ENCODE measurements at regions not wholly inside any gene's neighbourhood (a gene's known extent, or its start where the extent isn't known, plus 50 kb on each side); places are given as distances from the start of the nearest gene placed in this dataset.
"Not testable (repeated sequence)": the region's sequence is repeated elsewhere in the genome, so short reads cannot be mapped to it uniquely, and the experiment has no call there.

DNA sequence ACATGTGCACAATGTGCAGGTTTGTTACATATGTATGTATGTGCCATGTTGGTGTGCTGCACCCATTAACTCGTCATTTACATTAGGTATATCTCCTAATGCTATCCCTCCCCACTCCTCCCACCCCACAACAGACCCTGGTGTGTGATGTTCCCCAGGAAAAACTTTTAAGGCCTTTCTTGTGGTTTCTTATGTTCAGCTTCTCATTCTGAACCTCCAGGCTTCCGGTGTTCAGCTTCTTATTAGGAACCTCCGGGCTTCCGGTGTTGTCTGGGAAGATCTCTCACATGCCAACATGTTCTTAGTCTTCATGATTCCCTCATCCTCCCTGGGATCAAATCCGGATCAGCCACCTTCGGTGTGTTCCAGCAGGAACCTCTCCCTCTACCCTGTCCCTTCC lies 338.8 kb upstream of the IRX2 start:
- DNase-seq (ENCODE audit: low read depth in 4 of 4, low spot score in 3 of 4), result not testable (repeated sequence)

DNA sequence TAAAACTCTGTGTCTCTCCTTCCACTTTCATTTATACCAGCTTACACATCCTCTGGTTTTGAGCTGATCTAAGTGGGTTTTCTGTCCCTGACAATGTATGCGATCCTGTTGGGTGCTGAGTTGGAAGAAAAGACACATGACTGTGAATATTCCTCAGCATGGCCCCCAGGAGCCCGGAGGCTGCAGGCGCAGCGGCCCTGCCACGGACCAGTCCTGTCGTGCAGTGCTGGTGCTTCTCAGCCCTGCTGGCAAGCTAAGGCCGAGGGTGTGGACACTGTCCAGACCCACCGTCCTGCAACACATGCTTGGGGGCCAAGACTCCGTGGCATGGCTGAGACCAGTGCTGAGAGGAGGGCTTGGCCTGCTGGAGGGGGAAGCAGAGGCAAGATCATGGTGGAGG lies 328.9 kb upstream of the IRX2 start:
- DNase-seq (ENCODE audit: low read depth in 4 of 4, low spot score in 3 of 4), result no peak

DNA sequence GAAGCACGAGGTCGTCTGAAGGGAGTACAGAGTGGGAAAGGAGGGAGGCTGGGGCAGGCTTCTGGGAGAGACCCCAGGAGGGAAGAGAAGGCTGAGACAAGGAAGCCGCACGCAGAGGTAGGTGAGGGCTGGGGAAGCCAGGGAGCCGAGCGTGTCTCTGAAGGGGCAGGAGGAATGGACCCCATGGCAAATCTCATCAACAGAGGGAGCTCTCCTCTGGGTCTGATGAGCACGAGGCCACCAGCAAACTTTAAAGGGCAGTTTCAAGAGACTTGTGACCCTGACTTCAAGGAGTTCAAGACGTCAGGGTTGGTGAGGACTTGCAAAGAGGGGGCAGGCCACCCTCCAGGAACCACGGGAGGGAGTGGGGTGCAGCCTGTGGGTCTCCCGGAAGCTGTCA lies 326.2 kb upstream of the IRX2 start:
- no peak for DNase-seq (ENCODE audit: low read depth in 4 of 4, low spot score in 3 of 4)

DNA sequence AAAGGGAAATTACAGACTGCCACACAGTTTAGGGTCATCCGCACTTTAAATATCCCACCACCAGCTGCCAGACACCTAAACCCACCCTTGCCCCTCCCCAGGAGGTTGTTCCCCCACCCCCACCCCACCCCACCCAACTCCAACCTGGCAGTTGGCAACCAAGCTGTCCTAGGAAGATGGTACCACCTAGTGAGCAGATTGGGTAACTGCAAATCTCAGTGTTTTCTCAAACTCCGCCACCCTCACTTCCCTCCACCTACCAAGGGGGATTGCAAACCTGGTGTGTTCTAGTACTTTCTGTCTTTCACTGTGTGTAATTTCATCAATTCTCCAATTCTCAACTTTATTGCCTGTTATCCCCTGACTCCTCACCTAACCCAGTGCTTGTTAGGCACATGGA lies 323.8 kb upstream of the IRX2 start:
- DNase-seq (ENCODE audit: low read depth in 4 of 4, low spot score in 3 of 4), result no peak

DNA sequence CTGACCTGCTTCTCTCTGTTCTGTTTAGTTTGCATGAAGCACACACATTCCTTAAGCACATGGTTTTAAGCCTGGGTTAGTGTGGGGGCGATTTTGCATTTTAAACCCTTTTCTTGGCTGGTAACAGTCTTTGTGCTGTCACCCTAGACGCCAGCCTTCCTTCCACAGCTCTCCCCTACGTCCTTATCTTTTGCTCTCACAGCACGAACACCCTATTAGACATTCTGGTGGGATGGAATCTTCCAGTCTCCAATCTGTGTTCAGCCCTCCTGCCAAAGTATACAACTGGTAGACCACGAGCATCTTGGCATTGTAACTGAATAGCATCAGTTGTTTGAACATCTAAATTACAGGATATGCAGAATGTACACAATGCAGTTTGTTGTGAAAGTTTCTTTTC lies 316.9 kb upstream of the IRX2 start:
- no peak for DNase-seq (ENCODE audit: low read depth in 4 of 4, low spot score in 3 of 4)

DNA sequence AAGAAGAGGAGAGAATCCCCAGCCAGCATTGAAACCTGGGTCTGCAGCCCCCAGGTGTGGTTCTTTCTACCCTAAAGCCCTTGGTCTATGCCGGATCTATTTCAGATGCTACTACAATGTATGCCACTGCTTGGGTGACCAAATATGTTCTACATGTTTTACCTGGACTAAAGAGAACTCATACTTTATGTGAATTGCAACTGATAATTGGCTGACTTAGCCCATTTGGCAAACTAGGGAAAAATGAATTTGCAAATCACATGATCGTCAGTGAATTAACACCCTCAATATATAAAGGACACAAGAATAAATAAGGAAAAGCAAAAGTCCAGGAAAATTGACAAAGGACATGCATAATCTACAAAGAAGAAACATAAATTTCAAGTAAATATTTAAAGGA lies 308.8 kb upstream of the IRX2 start:
- no peak for DNase-seq (ENCODE audit: low read depth in 4 of 4, low spot score in 3 of 4)

DNA sequence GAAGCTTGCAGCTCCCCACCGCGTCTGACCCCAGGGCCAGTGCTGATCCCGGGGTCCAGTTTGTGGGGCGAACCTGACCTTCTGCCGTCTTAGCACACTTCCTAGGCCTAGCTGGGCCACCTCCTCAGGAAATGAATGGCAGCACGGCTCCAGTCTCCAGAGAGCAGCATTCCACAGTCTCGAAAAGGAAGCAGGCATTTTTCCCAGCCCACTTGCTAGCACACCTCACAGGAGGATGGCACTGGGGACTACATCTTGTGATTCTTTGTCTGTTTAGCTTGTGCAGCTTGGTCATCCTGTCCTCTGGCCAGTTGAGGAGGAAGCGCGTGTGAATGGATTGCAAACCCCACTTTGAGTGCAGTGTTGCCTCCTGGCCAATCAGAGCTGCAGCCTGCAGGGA lies 308.0 kb upstream of the IRX2 start:
- no peak for DNase-seq (ENCODE audit: low read depth in 4 of 4, low spot score in 3 of 4)

DNA sequence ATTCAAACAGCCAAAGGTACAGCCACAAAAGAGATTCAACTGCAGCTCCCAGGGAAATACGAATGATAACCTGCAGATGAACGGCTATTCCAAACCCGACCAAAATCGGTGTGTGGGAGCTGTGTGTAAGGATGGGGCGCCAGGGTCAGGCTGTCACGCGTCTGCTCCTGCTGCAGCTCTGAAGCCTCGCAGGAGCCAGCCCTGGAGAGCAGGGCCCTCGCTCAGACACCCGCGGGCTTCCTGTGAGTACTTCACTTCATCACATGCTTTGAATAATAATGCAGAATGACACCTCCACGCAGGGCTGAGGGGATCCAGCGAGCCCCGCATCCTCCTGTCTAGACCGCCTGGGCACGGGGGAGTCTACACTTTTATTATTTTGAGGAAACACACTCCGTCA lies 307.5 kb upstream of the IRX2 start:
- DNase-seq (ENCODE audit: low read depth in 4 of 4, low spot score in 3 of 4), result no peak

DNA sequence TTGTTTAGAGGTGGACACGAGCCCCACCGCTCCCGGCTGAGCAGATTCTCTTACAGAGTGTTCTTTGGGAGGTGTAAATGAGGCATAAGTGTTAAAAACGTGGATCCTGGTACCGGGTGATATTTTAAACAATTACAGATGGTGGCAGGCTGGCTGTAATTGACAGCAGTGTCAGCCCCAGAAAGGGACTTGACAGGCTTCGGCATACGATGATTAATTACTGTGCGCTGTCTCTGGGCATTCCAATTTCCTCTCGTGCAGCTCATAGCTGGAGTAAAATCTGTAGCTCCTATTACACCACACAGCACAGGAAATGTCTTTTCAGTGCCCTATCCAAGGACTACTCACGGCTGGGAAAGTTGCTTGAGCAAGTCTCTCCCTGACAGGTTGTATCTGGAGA lies 305.4 kb upstream of the IRX2 start:
- DNase-seq (ENCODE audit: low read depth in 4 of 4, low spot score in 3 of 4), result no peak

DNA sequence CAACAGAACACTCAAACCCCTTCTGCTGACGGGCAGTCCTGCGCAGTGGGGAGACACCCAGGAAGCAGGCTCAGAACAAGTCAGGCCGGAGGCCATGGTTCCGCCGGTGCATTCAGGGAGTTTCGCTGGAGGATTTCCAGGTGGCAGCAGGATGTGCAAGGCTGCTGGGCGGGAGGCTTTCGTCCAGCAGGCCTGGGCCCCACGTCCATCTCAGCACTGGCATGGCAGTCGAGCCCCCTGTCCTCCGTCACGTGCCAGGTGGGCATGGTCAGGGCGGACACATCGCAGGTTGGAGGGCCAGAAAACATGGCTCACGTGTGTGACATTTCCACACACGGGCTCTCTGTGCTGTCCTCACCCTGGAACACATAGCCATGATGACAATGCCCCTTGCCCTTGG lies 299.9 kb upstream of the IRX2 start:
- DNase-seq (ENCODE audit: low read depth in 4 of 4, low spot score in 3 of 4), result no peak

DNA sequence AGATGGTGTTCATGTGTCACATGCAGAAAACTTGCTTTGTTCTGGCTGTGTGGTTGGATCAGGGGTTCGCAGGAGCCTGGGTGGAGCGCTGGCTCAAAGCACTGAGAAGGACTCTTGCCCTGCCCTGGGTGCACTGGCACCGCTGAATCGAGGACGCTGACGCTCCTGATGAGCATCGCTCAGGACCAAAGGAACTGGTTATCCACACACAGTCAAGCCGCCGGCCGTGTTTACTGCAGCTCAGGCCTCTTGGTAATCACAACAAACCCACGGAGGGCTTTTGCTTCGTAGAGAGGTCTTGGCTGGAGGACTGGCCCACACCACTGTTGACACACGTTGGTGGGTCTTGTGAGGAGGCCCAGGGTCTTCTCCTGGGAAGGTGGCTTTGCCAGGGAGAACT lies 299.4 kb upstream of the IRX2 start:
- no peak for DNase-seq (ENCODE audit: low read depth in 4 of 4, low spot score in 3 of 4)

DNA sequence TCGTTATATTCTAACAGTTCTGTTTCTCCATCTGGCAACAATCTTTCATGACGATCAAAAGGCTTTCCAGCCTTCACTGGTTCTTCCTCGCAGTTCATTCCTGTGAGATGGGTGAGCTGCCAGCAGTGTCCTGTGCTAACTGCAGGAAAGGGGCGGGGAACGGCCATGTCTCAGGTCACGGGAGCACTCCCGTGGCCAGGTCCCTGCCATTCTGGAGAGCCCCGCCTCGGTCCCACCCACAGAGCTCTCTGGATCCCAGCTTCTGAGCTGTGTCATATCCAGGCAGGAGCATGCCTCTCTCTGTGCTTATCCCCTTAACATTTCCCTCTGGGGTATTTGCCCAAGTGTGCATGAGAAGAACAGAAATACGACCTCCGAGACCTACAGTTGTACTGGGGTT lies 297.8 kb upstream of the IRX2 start:
- DNase-seq (ENCODE audit: low read depth in 4 of 4, low spot score in 3 of 4), result no peak

DNA sequence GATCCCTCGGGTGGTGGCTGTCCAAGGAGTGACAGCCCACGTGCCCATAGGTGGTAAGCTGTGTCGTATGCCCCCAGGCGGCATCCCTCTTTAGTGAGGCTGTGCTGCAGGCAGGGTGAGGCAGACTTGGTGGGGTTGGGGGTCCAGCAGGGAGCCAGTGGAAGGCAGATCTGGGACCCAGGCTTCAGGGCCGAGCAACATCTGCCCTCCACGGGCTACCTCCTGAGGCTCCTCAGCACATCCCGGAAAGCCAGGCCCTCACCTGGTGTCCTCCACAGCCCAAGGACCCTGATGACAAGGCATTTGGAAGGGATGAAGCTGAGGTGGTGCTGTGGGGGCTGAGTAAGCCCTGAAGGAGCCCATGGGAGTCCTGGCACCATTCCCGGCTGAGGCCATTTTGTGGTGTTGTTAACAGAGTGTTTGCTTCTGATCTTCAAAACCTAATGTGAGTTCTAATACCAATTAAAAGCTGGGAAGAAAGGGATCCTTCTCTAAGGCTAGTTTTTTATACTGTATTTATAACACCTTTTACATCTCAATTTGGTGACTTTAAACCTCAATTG lies 295.8 kb upstream of the IRX2 start:
- DNase-seq (ENCODE audit: low read depth in 4 of 4, low spot score in 3 of 4), result no peak

DNA sequence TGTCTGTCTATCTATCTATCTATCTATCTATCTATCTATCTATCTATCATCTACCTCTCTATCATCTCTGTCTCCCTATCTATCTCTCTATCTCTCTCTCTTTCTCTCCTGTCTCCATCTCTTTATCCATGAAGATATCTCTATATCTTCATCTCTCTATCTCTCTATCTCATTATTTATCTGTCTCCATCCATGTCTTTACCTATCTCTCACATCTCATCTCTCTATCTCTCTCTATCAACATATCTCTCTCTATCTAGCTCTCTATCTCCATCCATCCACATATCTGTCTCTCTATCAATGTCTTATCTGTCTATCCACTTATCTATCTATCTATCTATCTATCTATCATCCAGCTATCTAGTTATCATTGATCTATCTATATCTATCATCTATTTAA lies 292.1 kb upstream of the IRX2 start:
- no peak for DNase-seq (ENCODE audit: low read depth in 4 of 4, low spot score in 3 of 4)

DNA sequence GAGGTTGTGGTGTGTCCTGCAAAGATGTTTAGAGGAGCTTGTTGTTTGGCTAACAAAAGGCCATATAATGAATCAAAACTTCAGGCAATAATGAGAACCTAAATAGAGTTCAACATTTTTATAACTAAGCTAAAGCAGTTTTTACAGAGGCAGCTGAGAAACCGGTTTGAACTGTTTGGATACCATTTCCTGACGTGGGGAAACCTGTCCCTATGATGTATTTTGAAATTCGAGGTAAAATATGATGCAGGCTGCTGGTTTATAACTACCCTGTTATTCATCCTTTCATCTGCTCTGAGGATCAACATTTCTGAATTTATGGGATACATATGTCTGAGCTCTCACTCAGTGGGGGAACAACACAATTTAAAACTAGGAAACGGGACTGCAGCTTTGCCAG lies 289.5 kb upstream of the IRX2 start:
- DNase-seq (ENCODE audit: low read depth in 4 of 4, low spot score in 3 of 4), result no peak

DNA sequence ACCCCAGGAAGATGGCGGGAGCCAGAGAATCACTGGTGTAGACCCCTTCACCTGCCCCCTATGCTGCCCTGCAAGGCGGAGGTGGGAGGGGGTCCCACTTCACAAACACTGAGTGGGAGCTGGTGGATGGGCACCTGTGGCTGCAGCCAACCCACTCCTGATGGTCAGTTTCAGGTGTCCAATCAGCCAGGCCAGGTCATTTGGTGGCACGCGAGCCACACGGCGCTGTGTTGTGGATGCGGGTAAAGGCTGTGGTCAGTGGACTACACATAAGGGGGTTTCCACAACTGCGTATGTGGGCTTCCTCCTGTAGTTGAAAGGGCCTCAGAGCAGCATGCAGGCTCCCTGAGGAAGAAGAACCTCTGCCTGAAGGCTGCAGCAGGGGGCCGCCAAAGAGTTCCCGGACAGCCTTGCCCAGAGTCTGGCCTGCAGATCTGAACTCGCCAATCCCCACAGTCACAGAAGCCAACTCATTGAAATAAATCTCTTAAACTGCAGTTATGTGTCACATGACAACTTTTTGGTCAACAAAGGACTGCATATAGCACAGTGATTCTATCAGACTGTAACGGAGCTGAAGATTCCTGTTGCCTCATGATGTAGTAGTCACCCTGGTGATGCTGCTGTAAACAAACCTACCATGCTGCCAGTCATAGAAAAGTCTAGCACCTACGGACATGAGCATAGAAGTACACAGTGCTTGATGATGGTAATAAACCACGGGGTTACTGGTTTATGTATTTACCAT lies 284.7 kb upstream of the IRX2 start:
- DNase-seq (ENCODE audit: low read depth in 4 of 4, low spot score in 3 of 4), result no peak

DNA sequence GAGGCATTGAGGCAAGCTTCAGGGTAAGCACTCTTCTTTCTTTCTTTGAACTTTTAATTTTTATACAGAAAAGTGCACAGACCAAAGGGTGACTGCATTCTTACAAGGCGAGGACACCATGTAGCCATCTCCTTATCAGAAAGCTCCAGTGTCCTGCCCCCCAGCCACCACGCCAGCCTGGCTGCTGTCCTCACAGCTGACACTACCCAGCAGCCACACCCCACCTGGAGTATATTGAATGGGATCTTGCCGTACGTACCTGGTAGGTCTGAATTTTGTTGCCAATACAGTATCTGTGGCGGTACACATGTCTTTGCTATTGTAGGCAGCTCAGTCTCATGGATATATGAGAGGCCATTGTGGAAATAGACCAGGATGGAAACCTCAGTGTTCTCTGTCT lies 284.0 kb upstream of the IRX2 start:
- DNase-seq (ENCODE audit: low read depth in 4 of 4, low spot score in 3 of 4), result no peak

DNA sequence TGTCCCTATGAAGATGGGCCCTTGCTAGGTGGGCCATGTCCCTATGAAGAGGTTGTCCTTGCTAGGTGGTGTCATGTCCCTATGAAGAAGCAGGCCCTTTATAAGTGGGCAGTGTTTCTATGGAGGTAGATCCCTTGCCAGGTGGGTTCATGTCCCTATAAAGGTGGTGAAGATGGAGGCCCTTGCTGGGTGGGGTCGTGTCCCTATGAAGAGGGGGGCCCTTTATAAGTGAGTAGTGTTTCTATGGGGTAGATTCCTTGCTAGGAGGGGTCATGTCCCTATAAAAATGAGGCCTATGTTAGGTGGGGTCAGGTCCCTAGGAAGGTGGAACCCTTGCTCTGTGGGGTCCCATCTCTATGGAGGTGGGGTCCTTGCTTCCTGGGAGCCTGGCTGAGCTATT lies 283.4 kb upstream of the IRX2 start:
- no peak for DNase-seq (ENCODE audit: low read depth in 4 of 4, low spot score in 3 of 4)

DNA sequence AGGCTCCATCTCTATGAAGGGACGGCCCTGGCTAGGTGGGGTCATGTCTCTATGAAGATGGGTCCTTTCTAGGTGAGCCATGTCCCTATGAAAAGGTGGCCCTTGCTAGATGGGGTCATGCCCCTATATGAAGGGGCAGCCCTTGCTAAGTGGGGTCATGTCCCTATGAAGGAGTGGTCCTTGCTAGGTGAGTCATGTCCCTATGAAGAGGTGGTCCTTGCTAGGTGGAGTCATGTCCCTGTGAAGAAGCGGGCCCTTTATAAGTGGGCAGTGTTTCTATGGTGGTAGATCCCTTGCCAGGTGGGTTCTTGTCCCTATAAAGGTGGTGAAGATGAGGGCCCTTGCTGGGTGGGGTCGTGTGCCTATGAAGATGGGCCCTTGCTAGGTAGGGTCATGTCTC lies 283.0 kb upstream of the IRX2 start:
- no peak for DNase-seq (ENCODE audit: low read depth in 4 of 4, low spot score in 3 of 4)

DNA sequence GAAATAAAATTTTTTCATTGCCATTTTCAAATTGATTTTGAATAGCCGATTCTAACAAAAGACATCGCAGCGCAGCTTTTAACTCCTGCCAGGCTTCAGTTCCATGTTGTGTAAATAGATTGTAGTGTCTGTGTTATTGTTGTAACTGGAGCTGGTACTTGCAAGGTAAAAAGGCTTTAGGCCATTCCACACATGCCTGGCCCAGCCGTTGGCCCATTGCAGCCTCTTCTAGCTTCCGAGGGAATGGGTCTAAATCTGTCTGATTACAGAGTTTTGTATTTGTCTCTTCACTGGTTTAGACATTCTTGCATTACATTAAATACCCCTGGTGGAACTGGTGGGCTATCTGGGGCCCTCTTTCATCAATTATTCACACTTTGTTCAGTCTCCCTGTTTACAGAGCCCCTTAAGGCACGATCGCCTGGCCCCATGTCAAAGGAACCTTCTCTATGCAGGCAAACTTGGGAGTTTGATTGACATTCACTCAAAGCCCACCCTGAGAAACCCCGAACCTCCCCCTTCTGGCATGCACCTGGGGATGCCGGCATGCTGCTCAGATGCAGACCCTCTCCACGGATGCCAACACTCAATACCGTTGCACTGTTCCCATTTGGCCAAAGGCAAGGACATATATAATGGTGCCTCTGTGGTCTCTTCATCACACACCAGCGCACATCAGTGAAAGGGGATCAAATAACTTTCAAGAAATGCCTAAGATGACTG lies 281.7 kb upstream of the IRX2 start:
- DNase-seq (ENCODE audit: low read depth in 4 of 4, low spot score in 3 of 4), result no peak

DNA sequence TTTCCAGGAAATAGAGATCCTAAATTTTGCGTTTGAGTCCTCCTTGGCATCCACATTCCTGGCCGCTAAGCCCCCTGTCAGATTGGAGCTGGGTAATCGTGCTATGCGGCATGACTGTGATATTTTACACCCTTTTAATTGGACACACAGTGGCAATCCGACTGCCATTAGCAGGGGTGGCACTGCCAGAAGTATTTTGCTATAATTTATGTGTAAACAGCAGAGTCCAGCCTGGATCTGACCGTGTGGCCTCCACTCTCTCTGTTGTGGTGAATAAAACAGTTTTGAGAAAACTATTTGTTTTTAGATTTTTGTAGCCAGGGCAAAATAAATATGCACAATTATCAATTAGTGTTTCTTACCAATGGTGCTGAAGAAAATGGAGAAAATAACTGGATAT lies 281.0 kb upstream of the IRX2 start:
- no peak for DNase-seq (ENCODE audit: low read depth in 4 of 4, low spot score in 3 of 4)

DNA sequence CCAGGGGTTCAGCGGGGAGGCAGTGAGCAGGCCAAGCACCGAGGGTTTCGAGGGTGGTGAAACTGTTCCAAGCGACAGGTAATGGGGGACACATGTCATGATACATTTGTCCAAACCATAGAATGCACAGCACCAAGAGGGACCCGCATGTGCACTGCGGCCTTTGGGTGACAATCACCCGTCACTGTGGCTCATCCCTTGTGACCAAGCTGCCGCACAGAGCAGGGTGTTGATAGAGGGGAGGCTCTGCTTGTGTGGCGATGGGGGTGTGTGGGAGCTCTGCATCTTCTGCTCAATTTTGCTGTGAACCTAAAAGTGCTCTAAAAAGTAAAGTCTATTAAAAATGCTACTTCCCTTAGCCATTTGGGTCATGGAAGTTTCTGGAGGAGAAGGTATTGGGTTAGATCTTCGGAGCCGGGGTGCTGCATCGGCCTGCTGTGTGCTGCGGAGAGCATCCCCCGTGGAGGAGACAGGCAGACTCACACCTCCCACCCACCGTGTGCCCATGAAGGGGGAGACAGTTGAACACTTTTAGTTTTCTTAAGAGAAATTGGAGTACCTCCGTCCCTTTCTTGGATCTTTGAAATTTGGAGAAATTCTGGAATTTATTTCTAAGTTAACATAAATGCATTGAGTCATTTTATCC lies 280.4 kb upstream of the IRX2 start:
- DNase-seq (ENCODE audit: low read depth in 4 of 4, low spot score in 3 of 4), result no peak

Measured in right renal pelvis (tissue), 4 donors.